Loucy (cell line): ENCODE measurements at regions not wholly inside any gene's neighbourhood (a gene's known extent, or its start where the extent isn't known, plus 50 kb on each side); places are given as distances from the start of the nearest gene placed in this dataset.

Experiments used
- EZH2phosphoT487 ChIP-seq: fragments of 200-600 bp; IDR thresholded peaks from 2 replicates; pipeline ENCODE4 v1.6.1; 2018; ENCODE audit warnings: antibody characterized with exemption, mild to moderate bottlenecking, moderate library complexity, borderline replicate concordance
- TF ChIP-seq, protein P1 (sequence below): fragments of 200-600 bp; sonication (generic); conservative IDR thresholded peaks from 2 replicates; pipeline ENCODE4 v1.5.1; 2014; ENCODE audit warnings: mild to moderate bottlenecking, antibody characterized with exemption, low read length

DNA sequence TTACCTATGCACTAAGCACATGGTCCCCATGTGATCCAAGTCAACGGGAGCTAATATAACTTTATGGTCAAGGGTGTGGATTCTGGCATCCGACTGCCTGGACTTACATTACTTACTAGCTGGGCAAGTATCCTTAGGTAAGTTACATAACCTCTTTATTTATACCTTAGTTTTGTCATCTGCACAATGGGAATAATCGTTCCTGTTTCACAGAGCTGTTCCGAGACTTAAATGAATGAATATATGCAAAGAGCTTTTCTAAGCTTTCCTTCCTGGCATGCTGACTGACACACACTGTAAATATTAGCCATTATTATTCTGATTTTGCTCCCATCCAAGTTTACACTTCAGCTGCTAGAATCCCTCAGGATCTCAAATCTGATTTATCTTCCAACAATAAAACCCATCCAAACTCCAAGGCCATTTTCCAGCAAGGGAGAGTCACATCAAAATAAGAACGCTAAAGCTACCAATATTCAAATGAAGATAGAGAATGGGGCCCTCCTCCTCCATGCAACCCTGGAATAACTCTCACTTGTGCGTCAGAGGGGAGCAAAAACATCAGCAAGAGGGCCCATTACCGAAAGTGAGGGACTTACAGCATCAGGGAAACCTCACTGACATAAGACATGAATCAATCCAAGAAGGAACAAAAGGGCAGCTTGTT is 115.6 kb upstream of the KAZN start:
- TF ChIP-seq, protein P1, sequence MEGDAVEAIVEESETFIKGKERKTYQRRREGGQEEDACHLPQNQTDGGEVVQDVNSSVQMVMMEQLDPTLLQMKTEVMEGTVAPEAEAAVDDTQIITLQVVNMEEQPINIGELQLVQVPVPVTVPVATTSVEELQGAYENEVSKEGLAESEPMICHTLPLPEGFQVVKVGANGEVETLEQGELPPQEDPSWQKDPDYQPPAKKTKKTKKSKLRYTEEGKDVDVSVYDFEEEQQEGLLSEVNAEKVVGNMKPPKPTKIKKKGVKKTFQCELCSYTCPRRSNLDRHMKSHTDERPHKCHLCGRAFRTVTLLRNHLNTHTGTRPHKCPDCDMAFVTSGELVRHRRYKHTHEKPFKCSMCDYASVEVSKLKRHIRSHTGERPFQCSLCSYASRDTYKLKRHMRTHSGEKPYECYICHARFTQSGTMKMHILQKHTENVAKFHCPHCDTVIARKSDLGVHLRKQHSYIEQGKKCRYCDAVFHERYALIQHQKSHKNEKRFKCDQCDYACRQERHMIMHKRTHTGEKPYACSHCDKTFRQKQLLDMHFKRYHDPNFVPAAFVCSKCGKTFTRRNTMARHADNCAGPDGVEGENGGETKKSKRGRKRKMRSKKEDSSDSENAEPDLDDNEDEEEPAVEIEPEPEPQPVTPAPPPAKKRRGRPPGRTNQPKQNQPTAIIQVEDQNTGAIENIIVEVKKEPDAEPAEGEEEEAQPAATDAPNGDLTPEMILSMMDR, result no peak
- TF ChIP-seq EZH2phosphoT487, result no peak
